HL-60/S4 treated with retinoic acid at 250 ng/mL for 4 days and 3 days (cell line): ENCODE measurements at regions not wholly inside any gene's neighbourhood (a gene's known extent, or its start where the extent isn't known, plus 50 kb on each side); places are given as distances from the start of the nearest gene placed in this dataset.

Source experiments
- in situ Hi-C: fragments of 300-500 bp; cut with MboI; formaldehyde crosslinking; loops from 2 replicates; pipeline ENCODE4 v1.7.0; 2022; ENCODE audit warnings: low sequenced_read_pairs

DNA sequence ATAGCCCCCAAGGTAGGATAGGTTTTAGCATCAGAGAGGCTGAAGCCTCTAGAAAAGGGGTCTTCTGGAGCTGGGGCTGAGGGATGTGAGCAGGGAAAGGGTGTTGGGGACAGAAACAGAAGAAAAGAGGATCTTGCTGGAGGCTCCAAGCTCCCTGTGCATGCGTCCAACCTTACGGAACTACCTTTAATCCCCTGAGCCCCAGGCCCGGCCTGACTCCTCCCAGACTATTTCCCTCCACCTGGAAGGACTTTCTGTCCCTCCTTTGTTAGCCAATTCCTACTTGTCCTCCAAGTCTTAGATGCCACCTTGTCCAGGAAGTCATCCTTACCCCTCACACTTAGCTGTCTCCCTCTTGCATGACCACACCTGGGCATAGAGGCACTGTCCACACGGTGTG, 50.0 kb upstream of the VPS8 start:
- in situ Hi-C loops: loop anchor here (25.0 kb wide), 1 partner anchor 400 kb away; the partner anchor contains the start of genes CLCN2 and POLR2H
